D721Med (cell line): ENCODE measurements at regions not wholly inside any gene's neighbourhood (a gene's known extent, or its start where the extent isn't known, plus 50 kb on each side); places are given as distances from the start of the nearest gene placed in this dataset.

Experiments
- DNase-seq: peaks from one replicate; pipeline ENCODE4 v3.0.0; 2011; ENCODE audit warnings: low spot score; ENCODE audit not compliant: insufficient read length
- FAIRE-seq: peaks from 2 replicates; lab custom pipeline; 2011; peaks lifted over from hg19 to GRCh38; lab: Jason Lieb, UNC
- CTCF ChIP-seq: IDR thresholded peaks from 2 replicates; pipeline ENCODE4 v1.5.1; 2012; ENCODE audit warnings: mild to moderate bottlenecking, control low read depth; ENCODE audit not compliant: insufficient read depth; ENCODE audit errors: missing control alignments

GRCh38 chr10:21180604-21181003, 283.5 kb upstream of the NEBL start:
- TF ChIP-seq CTCF = no peak
- DNase-seq = no peak
- FAIRE-seq = no peak

GRCh38 chr10:21176934-21177480, 279.9 kb upstream of the NEBL start:
- TF ChIP-seq CTCF = no peak
- FAIRE-seq (no peak), DNase-seq (no peak)

GRCh38 chr10:21175797-21176196, 278.7 kb upstream of the NEBL start:
- DNase-seq = no peak
- no peak for FAIRE-seq
- no peak for TF ChIP-seq CTCF

GRCh38 chr10:21174715-21175495, 277.8 kb upstream of the NEBL start:
- FAIRE-seq (no peak), DNase-seq (no peak)
- TF ChIP-seq CTCF = no peak

GRCh38 chr10:21173802-21174714, 276.9 kb upstream of the NEBL start:
- DNase-seq (no peak), FAIRE-seq (no peak)
- no peak for TF ChIP-seq CTCF

GRCh38 chr10:21172930-21173801, 276.1 kb upstream of the NEBL start:
- no peak for FAIRE-seq
- no peak for TF ChIP-seq CTCF
- no peak for DNase-seq
